ENCODE measurements at regions not wholly inside any gene's neighbourhood (a gene's known extent, or its start where the extent isn't known, plus 50 kb on each side); places are given as distances from the start of the nearest gene placed in this dataset.

- no peak for DNase-seq
These were observed 925.4 kb downstream of the BRD1 start for GRCh38 chr22:48902001-48902869.

- no peak for DNase-seq
These were observed 926.3 kb downstream of the BRD1 start for GRCh38 chr22:48901324-48901723.

- no peak for DNase-seq
These were observed 927.0 kb downstream of the BRD1 start for GRCh38 chr22:48900626-48901025.

GRCh38 chr22:48900327-48900597 is 927.4 kb downstream of the BRD1 start:
- DNase-seq = no peak

GRCh38 chr22:48899523-48900326 is 927.9 kb downstream of the BRD1 start:
- no peak for DNase-seq

- no peak for DNase-seq
These were observed 929.0 kb downstream of the BRD1 start for GRCh38 chr22:48898524-48899250.

- DNase-seq = no peak
These were observed 929.9 kb downstream of the BRD1 start for GRCh38 chr22:48897645-48898370.

- DNase-seq = no peak
These were observed 930.7 kb downstream of the BRD1 start for GRCh38 chr22:48896766-48897644.

- no peak for DNase-seq
These were observed 931.6 kb downstream of the BRD1 start for GRCh38 chr22:48895831-48896765.

- DNase-seq = no peak
These were observed 932.3 kb downstream of the BRD1 start for GRCh38 chr22:48895336-48895735.

GRCh38 chr22:48894804-48895250 is 932.8 kb downstream of the BRD1 start:
- DNase-seq = no peak

GRCh38 chr22:48894064-48894671 is 933.5 kb downstream of the BRD1 start:
- DNase-seq = no peak

GRCh38 chr22:48893288-48894063 is 934.2 kb downstream of the BRD1 start:
- DNase-seq = no peak

GRCh38 chr22:48892578-48893287 is 934.9 kb downstream of the BRD1 start:
- no peak for DNase-seq

- no peak for DNase-seq
These were observed 935.7 kb downstream of the BRD1 start for GRCh38 chr22:48891688-48892577.

GRCh38 chr22:48890693-48891554 is 936.7 kb downstream of the BRD1 start:
- no peak for DNase-seq
